ENCODE measurements at regions not wholly inside any gene's neighbourhood (a gene's known extent, or its start where the extent isn't known, plus 50 kb on each side); places are given as distances from the start of the nearest gene placed in this dataset.

DNA sequence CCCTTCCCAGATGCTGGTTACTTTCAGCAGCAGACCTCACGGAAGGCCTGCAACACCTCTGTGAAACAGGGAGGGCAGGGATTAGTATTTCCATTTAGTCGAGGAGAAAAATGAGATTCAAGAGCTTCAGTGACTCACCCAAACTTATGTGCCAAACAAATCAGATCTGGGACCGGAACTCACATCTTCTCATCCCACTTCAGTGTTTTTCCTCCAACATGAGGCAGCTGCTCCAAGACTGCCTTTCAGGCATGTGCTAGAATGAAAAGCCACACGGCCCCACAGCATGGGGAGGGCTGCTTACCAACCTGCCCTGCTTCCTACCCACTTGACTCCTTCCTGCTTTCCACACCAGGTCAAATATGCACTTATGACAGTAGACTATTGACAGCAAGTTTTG is 129.4 kb upstream of the SLC24A5 start:
- no peak for DNase-seq (ENCODE audit: low read depth in 2 of 2)

DNA sequence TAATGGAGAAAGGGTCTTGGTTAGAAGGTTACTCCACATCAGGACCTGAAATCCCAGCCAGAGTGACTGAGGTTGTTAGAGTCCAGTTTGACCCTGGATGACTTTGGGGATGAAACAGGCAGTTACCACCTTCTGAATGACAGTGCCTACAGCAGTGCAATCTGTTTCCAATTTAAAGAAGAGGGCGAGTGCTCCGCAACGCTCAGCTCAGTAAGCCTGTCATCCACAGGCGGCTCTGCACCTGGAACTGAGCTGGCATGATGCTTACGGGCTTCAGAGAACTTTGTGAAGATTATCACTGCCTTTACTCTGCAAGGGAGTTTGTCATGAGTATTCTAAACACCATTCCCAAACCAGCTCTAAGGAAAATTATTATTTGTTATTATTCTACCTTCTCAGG is 127.7 kb upstream of the SLC24A5 start:
- DNase-seq (ENCODE audit: low read depth in 2 of 2), result no peak

DNA sequence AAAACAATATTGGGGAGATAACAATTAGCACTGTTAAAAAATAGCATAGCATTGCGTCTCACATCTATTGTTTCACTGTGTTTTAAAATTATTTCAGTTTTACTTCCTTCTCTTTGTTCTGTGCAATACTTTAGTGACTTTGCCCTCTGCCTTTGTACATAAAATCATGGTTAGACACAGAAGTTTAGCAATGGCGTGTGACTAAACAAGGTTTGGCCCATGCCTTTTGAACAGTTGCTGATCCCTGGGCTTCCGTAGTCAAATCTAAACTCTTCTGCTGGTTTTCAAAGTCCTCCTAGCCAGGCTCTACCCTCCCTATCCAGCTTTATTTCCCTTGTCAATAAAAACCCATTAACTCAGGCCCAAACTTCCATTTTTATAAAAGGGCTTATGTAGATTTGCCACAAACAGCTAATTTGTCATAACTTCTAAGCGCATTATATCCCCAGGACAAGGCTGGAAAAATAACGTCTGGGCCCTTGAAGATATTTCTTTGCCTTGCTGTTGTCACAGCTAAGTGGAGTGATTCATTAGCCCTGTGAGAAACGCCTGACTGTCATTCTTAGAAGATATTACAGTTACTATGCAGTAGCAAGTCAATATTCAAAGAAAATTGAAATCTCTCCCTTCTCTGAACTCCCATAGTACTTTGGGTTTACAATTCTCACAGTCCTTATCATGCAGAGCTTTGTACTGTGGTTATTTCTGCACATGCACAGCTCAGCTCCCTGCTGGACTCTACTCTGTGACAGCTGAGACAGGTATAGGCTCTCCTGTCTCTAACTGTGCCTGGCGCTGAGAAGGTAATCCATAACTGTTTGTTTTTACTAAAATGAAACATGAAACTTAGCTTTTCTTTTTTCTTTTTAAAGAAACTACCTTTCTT is 123.4 kb upstream of the SLC24A5 start:
- DNase-seq (ENCODE audit: low read depth in 2 of 2), result no peak

DNA sequence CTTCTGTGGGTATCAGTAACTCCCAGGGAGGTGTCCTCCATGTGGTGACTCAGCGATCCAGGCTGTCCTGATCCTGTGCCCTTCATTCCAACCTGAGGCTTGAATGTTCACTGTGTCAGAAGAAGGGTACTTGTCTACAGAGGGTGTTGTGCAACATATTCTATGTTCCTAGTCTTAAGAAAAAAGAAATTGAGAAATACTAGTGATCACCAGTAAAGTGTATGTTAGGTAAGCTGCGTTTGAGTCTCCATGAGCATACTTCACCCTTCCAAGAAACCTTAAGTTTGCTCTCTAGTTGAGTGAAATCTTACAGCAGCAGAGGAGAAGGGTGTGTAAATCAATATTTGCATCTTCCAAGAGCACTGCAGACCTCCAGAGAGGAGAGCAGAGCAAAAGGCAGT is 122.2 kb upstream of the SLC24A5 start:
- no peak for DNase-seq (ENCODE audit: low read depth in 2 of 2)

DNA sequence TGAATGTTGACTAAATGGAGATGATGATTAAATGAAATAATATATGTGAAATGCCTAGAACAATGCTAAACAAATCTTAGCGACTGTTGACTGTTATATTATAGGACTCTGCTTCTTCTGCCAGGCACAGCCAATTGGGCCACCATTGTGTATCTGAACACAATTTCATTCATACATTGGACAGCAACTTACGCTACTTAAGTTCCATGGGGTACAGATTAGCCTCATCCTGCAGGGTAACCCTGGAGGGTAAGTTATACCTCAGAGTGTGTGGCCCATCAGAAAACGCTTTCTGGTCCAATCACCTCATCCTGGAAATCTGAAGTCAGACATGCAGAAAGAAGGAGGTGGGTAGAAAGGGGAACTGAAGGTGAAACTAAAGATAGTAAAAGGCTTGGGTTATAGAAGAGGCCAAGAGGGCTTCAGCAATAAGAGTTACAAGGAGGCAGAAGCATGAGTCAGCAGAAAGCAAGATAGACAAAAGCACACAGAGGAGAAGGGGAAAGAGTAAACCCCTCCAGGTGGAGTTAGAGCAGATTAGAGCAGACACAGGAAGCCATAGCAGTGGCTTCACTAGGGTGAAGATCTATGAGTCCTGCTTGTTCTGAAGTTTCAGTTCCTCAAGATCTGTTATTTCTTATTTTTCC is 119.3 kb upstream of the SLC24A5 start:
- no peak for DNase-seq (ENCODE audit: low read depth in 2 of 2)

DNA sequence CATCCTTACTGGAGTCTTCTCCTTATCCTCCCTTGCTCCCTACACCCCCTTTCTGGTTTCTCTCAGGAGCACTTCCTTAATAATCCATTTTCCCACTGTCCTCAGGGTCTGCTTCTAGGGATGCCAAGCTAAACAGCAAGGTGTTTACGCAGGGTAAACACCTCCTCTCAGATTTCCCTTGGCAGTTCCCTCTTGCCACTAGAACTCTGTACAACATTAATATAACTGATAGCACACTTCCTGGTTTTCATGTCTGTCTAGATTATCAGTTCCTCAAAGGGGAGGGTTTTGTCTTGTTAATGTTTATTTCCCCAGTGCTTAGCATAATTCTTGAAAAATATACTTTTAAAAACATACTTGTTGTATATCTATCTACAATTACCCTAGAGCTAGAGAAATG is 118.0 kb upstream of the SLC24A5 start:
- DNase-seq (ENCODE audit: low read depth in 2 of 2), result no peak

DNA sequence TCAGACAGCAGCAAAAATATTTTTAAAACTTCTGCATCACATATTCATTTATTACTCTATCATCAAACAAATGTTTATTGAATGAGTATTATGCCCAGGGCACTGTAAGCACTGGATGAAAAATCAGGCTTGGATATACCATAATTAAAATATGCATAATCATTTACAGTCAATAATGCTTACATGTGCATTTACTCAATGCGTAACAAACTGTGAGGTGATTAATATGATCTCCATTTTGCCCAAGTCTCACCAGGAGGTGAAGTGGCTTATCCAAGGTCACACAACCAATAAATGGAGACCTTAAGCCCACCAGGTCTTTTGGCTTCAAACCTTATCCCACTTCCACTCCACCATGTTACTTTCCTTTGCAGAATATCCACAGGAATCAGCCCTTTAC is 117.3 kb upstream of the SLC24A5 start:
- no peak for DNase-seq (ENCODE audit: low read depth in 2 of 2)

DNA sequence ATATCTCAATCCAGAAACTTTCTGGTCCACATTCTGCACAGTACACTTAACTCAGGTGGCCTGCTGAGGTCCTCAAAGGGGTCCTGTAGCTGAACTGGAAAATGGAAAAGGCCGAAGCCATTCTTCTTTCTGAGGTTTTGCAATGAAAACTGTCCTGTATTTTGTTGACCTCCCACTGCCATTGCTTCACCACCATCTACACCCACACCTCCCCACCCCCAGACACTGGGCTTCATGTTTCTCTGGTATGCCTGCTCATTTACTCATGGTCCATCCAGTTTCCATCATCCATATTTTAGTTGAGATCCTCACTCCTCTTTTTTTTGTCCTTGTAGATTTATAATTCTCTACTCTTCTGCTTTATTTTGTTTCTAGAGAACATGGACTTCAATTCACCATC is 115.7 kb upstream of the SLC24A5 start:
- DNase-seq (ENCODE audit: low read depth in 2 of 2), result no peak

DNA sequence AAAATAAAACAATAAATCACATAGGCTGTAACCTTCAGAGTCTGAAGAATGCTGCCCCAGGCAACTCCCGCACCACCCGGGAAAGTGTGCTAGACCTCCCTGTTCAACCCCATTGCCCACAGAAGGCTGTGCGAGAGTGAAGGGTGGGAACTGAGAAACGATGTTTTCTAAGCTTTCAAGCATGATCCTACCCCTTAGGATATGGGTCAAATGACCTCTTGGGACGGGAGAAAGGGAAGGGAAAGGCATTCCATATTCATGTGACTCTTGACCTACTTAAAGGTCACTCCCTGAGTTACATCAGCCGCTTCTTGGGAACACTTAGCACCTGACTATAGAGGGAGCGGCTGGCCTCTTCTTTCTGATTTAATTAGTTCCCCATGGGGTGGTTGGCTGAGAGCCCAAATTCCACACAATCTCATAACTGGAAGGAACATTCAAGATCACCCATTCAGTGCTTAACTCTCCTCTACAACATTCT is 114.7 kb upstream of the SLC24A5 start:
- no peak for DNase-seq (ENCODE audit: low read depth in 2 of 2)

DNA sequence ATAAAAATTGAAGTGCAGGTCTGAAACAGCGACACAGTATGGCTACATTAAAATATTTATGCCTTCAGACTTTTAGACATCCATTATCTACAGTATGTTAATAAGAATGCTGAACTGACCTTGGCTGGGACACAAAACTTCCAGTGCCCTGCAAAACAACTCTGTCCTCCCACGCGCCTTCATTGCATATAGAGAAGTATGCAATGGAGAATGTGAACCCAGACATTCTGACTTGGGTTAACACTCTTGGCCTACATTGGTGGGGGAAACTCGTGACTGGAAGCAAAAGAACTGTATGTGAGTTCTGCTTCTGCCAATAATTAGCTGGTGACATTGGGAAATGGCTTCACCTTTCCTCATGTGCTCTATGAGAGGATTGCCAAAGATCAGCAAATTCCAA is 110.5 kb upstream of the SLC24A5 start:
- DNase-seq (ENCODE audit: low read depth in 2 of 2), result no peak

DNA sequence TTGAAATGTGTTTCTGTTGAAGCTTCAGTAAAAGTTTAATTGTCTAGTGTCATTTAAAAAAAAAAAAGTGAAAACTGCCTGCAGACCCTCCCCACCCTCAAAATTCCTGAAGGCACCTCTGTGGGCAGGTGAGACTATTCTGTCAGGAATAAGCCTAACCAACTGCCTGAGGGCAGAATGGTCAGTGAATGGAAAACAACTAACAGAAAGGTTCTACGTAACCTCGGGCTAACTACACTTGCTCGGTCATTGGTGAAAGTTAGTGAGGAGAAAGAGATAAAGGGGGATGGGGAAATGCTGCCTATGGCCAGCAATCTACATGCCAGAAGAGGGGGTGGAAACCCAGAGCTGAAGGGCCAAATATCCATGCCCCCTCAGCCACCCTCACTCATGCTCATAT is 108.6 kb upstream of the SLC24A5 start:
- no peak for DNase-seq (ENCODE audit: low read depth in 2 of 2)

DNA sequence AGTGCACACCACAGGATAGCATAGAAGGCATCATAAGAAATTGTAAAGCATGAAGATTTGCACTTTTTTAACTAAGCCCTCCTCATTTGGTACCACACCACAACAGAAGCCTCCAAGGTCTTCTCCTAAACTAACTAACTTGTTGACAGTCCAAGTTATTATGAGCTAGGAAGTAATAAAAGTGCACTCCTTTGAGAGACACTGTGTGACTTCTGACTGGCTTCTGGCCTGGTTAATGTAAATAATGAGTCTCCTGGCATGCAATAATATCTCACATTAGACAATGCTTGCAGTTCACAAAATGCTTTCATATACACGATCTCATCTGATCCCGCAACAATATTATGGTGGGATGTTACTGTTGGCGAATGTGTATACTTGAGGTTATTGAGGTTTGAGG is 103.9 kb upstream of the SLC24A5 start:
- no peak for DNase-seq (ENCODE audit: low read depth in 2 of 2)

DNA sequence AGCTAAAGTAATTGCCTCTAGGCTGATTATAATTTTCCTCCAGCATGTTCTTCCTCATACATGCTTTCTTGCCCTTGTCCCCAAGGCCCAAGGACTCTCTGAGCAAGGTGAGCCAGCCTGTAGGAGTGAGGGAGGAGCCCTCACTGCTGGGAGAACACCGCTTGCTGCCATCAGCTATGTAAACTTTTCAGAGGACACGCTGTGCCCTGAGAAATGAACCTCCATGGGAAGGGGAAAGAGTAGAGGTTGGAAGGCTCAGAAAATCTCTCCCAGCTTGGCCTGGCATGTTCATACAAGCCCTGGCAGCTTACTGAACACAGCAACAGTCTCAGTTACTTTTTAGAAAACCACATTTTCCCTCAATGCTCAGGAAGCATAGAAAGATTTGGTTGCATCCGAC is 103.0 kb upstream of the SLC24A5 start:
- no peak for DNase-seq (ENCODE audit: low read depth in 2 of 2)

DNA sequence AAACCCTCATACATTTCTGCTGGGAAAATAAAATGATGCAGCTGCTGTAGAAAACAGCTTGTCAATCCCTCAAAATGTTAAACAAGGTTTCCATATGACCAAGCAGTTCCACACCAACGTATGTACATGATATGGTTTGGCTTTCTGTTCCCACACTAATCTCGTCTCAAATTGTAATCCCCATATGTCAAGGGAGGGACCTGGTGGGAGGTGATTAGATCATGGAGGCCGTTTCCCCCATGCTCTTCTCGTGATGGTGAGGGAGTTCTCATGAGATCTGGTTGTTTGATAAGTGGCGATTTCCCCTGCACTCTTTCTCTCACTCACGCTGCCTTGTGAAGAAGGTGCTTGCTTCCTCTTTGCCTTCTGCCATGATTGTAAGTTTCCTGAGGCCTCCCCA is 100.6 kb upstream of the SLC24A5 start:
- no peak for DNase-seq (ENCODE audit: low read depth in 2 of 2)

DNA sequence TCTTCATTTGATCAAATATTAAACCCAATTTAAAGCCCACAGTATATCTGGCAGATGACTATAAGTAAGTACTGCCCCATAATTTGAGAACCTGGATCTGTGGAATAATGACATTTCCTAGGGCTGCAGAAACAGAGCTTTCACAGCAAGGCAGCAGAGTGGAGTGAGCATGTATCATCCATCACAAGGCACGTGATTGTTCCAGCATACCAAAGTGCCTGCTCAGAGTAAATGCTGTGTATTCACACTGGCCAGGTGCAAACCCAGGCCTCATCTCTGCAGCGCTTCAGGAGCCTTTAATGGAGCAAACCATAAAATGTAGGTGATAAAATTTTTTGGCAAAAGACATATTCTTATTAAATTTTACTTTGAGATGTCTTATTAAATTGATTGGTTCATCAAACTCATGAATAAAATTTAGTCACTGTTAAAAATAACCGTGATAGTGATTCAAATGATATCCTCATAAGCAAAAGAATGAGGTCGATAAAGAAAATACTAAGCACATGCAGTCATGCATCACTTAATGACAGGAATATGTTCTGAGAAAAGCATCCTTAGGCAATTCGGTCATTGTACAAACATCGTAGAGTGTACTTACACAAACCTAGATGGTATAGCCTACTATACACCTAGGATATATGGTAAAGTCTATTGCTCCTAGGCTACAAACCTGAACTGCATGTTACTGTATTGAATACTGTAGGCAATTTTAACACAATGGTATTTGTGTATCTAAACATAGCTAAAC is 99.3 kb upstream of the SLC24A5 start:
- DNase-seq (ENCODE audit: low read depth in 2 of 2), result no peak

DNA sequence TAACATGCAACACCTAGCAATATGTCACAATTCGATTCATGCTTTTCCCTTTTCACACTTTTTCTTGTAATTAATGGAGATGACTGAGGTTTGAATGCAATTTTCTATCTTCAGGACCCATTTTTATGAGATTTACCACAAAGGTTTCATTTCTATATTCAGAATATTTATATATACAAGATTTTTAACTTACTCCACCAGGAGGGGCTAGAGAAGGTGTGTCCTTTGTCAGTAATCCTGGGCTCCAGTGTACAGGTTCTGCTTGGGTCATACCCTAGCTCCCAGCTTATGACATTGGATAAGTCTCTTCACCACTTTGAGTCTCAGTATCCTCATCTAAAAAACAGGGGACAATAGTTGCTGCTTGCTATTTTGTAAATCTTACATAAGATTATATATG is 95.7 kb upstream of the SLC24A5 start:
- no peak for DNase-seq (ENCODE audit: low read depth in 2 of 2)

DNA sequence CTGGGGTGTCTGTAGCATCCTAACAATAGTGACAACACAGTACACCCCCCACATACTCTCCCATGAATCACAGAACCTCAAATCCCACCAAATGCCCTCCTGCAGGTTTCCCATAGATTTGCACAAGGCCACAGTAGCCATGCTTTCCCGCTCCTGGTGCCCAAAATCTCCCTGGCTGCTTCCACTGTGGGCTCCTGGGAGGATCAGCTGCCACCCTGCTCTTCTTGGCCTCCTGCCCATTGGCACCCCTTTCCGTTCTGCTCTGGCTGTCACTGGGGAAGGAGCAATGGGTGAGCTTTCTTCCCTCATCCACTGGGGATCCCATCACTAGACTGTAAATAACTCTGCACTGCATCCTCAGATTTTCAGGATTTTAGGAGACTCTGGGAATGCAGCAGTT is 92.1 kb upstream of the SLC24A5 start:
- no peak for DNase-seq (ENCODE audit: low read depth in 2 of 2)

DNA sequence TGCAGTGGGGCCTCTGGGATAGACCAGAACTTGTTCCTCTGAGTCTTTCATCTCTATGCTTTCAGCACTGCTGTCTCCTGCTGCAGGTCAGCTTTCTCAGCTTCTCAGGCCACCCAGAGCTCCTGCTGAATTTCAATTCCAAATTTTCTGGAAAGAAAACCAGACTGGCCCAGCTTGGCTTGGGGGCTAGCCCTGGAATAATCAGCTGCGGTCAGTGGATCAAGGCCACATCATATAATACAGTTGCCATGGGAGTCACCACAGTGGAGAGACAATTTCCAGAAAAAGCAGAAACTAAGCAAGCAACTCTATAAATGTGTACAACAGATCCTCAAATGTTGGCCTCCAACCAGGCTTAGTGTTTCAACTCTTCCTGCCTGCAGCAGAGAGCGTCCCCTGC is 91.1 kb upstream of the SLC24A5 start:
- no peak for DNase-seq (ENCODE audit: low read depth in 2 of 2)

DNA sequence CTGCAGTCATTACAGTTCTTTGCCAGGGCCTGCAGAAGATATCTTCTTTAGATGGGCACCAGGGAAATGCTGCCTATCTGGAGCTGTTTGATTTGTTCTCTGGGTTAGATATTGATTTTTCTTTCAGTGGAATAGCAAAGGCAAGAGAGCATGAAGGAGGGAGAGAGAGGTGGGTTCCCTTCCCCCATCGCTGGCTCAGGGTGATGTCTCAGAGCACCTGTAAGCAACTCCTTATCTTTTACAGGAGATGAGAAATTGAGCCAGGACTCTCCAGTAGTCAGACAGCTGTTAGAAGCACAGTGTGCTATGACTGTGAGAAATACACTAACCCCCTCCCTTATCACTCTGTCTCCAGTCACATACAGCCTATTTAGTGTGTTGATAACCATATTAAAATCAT is 89.3 kb upstream of the SLC24A5 start:
- DNase-seq (ENCODE audit: low read depth in 2 of 2), result no peak

DNA sequence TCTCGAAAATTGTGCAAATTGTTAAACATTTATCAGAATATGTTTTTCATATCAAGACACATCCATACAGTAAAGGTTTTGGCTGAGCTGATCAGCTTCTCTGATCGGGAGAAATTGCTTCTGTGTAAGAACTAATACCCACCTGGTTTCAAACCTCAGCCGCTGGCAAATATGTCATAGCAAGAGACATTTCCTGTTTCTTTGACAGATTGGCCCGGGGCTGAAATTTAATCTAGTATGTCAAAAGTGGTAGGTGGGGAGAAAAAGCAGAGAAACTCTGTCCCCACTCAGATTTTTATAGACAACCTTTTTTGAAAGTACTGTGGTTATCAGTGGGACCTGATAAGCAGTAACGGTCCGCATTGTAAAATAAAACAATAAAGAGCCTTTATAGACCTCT is 88.8 kb upstream of the SLC24A5 start:
- no peak for DNase-seq (ENCODE audit: low read depth in 2 of 2)

DNA sequence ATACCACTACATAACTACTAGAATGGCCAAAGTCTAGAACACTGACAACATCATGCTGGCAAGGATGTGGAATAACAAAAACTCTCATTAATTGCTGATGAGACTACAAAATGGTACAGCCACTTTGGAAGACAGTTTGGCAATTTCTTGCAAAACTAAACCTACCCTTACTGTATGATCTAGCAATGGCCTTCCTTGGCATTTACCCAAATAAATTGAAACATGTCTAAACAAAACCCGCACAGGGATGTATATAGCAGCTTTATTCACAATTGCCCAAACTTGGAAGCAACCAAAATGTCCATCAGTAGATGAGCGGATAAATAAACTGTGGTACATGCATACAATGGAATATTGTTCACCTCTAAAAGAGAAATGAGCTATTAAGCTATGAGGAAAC is 87.9 kb upstream of the SLC24A5 start:
- DNase-seq (ENCODE audit: low read depth in 2 of 2), result no peak

DNA sequence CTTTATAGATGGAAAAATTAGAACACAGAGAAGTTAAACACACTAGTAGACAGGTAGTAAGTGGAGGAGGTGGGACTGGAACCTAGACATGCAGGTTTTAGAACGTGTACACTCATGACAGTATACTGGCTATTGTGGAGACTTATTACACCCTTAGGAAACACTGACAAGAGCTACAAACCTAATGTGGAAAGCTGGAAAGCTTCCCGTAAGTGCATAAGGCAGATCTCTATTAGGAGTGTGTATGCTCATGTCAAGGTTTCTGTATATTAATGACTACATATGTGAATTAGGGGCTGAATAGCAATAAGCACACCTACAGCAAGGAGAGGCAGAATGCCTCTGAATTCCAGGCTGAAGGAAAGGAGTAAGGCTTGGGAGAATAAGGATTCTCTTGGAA is 82.6 kb upstream of the SLC24A5 start:
- DNase-seq (ENCODE audit: low read depth in 2 of 2), result no peak

All from stimulated activated CD8-positive, alpha-beta memory T cell treated with anti-CD3 and anti-CD28 coated beads, Interleukin-15, amount 100 ng/mL, for 48 hours (primary cell).